Transverse colon (tissue), 4 donors: ENCODE measurements at regions not wholly inside any gene's neighbourhood (a gene's known extent, or its start where the extent isn't known, plus 50 kb on each side); places are given as distances from the start of the nearest gene placed in this dataset.

ENCODE experiments used
- DNase-seq: peaks from one replicate; pipeline ENCODE4 v3.0.0-alpha.2; 2019
- H3K27ac ChIP-seq, 4 donors: fragments of 200-600 bp; sonication (generic); 2 replicates each; pipeline ENCODE4 v1.5.1; 2016 to 2018; ENCODE audit warnings: inconsistent platforms in 4 of 4
- H3K27me3 ChIP-seq: fragments of 200-600 bp; sonication (generic); 2 replicates; pipeline ENCODE4 v1.5.1; 2017; ENCODE audit warnings: inconsistent platforms
- H3K36me3 ChIP-seq, 4 donors: fragments of 200-600 bp; sonication (generic); 2 replicates each; pipeline ENCODE4 v1.5.1; 2017 to 2019; ENCODE audit warnings: inconsistent platforms in 4 of 4
- H3K4me1 ChIP-seq, 4 donors: fragments of 200-600 bp; sonication (generic); 2 replicates each; pipeline ENCODE4 v1.5.1; 2017 to 2020; ENCODE audit warnings: inconsistent platforms in 4 of 4
- H3K4me3 ChIP-seq, 4 donors: fragments of 200-600 bp; sonication (generic); 1 replicate in 1 of 4; 2 replicates in 3 of 4; pipeline versions ENCODE4 v1.5.1 to v1.6.1; 2017 to 2019; ENCODE audit warnings: inconsistent platforms in 4 of 4
- H3K9me3 ChIP-seq, 2 donors: fragments of 200-600 bp; sonication (generic); 2 replicates each; pipeline ENCODE4 v1.5.1; 2017 to 2019; ENCODE audit warnings: inconsistent platforms in 2 of 2
- CTCF ChIP-seq, 5 experiments: fragments of 200-600 bp in 3 of 5; fragments of 450-650 bp in 2 of 5; sonication (generic) in 3 of 5; IDR thresholded peaks; 1 replicate in 2 of 5; 2 replicates in 3 of 5; pipeline ENCODE4 v1.5.1; 2016 to 2017; ENCODE audit warnings: antibody characterized with exemption in 5 of 5, inconsistent platforms in 3 of 5, mild to moderate bottlenecking in 2 of 5, moderate library complexity in 1 of 5
- EP300 ChIP-seq: sonication (generic); formaldehyde crosslinking; IDR thresholded peaks from one replicate; pipeline ENCODE4 v1.6.1; 2017; ENCODE audit warnings: antibody characterized with exemption, low read depth
- POLR2A ChIP-seq: fragments of 450-650 bp; IDR thresholded peaks from one replicate; pipeline ENCODE4 v1.6.1; 2016; ENCODE audit warnings: antibody characterized with exemption, mild to moderate bottlenecking, moderate library complexity
- POLR2AphosphoS5 ChIP-seq, 3 donors: sonication (generic); formaldehyde crosslinking; IDR thresholded peaks; one replicate each; pipeline ENCODE4 v1.6.1; 2016; ENCODE audit warnings: antibody characterized with exemption in 3 of 3
- WGBS, 2 donors: methylation state at CpG; one replicate each; pipeline ENCODE4 v1.1.5; 2018; ENCODE audit warnings: low coverage in 1 of 2; 5-methylcytosine and 5-hydroxymethylcytosine counted together
- in situ Hi-C, 4 donors: fragments of 200-750 bp; cut with MboI; loops; one replicate each; pipeline versions ENCODE4 v1.15.0 to v1.15.1; 2017; ENCODE audit warnings: low sequenced_read_pairs in 3 of 4, low pct_ligation_motif_present in 1 of 4, low pct_unique_long_range_greater_than_20kb in 1 of 4
- intact Hi-C: fragments of 100-400 bp; cut with DNase I; formaldehyde crosslinking; loops from one replicate; pipeline ENCODE4 v1.15.1; 2023; ENCODE audit warnings: low total_unique reads

GRCh38 chr5:15447209-15447608 is 52.8 kb upstream of the FBXL7 start:
- Histone ChIP-seq H3K4me1 (no peaks in the 10 kb centered on the region), H3K36me3 (no peaks in the 10 kb centered on the region), H3K27me3 (no peaks in the 10 kb centered on the region), H3K9me3 (no peaks in the 10 kb centered on the region), H3K27ac (no peak overlapping the region), H3K4me3 (no peak overlapping the region)
- intact Hi-C loops (no loop called here), in situ Hi-C loops (no loop called here)
- no peak for DNase-seq
- WGBS, 2 donors = 7 to 36% methylated on average over 1 of the region's 1 CpG
- TF ChIP-seq CTCF (IDR thresholded peaks at IDR 0.05) = no peak
- no peak for TF ChIP-seq POLR2AphosphoS5 (IDR thresholded peaks at IDR 0.05)
- no peak for TF ChIP-seq POLR2A
- TF ChIP-seq EP300 = no peak

DNA sequence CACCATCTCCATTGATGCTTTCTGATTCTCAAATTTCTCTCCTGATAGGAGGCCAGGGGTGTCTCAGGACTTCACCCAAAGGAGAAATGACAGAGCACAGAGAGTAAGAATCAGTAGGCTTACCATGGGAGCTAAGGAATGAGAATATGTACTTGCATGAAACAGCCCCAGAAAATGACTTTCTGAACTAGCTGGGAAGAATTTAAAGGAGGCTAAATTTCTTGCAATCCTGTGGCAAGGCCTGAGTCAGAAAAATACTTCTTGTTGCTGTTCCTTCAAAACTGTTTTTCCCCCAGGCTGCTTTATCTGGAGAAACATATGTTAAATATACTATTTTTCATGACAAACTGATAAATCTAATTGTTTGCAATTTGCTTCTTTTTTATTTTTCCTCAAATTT is 53.4 kb upstream of the FBXL7 start:
- no peaks in the 10 kb centered on the region for H3K9me3 ChIP-seq
- intact Hi-C loops = no loop called here
- in situ Hi-C loops = no loop called here

GRCh38 chr5:15442193-15442570 is 57.8 kb upstream of the FBXL7 start:
- Histone ChIP-seq H3K9me3 (no peaks in the 10 kb centered on the region), H3K36me3 (no peaks in the 10 kb centered on the region), H3K4me1 (no peaks in the 10 kb centered on the region), H3K27me3 (no peaks in the 10 kb centered on the region), H3K4me3 (no peak overlapping the region), H3K27ac (no peak overlapping the region)
- no peak for DNase-seq
- in situ Hi-C loops (no loop called here), intact Hi-C loops (no loop called here)
- TF ChIP-seq CTCF (IDR thresholded peaks at IDR 0.05) = no peak
- no peak for TF ChIP-seq POLR2A
- TF ChIP-seq POLR2AphosphoS5 (IDR thresholded peaks at IDR 0.05) = no peak
- TF ChIP-seq EP300 = no peak
- 61 to 63% methylated on average over 1 of the region's 1 CpG for WGBS, 2 donors

More for the DNA sequence above, 53.4 kb upstream of the FBXL7 start:
- no peak for TF ChIP-seq EP300
- no peak for TF ChIP-seq POLR2AphosphoS5 (IDR thresholded peaks at IDR 0.05)
- TF ChIP-seq CTCF (IDR thresholded peaks at IDR 0.05) = no peak
- no peak for TF ChIP-seq POLR2A
- Histone ChIP-seq H3K27ac (no peak overlapping the region), H3K36me3 (no peaks in the 10 kb centered on the region), H3K4me1 (no peaks in the 10 kb centered on the region), H3K27me3 (no peaks in the 10 kb centered on the region), H3K4me3 (no peak overlapping the region)
- no peak for DNase-seq

GRCh38 chr5:15441433-15442192 is 58.4 kb upstream of the FBXL7 start:
- H3K27ac ChIP-seq = no peak overlapping the region
- H3K9me3 ChIP-seq = no peaks in the 10 kb centered on the region
- H3K4me3 ChIP-seq = no peak overlapping the region
- in situ Hi-C loops (no loop called here), intact Hi-C loops (no loop called here)
- DNase-seq = no peak
- 63 to 70% methylated on average over 6 of the region's 6 CpGs for WGBS, 2 donors
- TF ChIP-seq CTCF (IDR thresholded peaks at IDR 0.05) (no peak), EP300 (no peak), POLR2AphosphoS5 (IDR thresholded peaks at IDR 0.05) (no peak), POLR2A (no peak)
- H3K27me3 ChIP-seq = no peaks in the 10 kb centered on the region
- H3K4me1 ChIP-seq = no peaks in the 10 kb centered on the region
- H3K36me3 ChIP-seq = no peaks in the 10 kb centered on the region
